LNCAP (cell line): ENCODE measurements at regions not wholly inside any gene's neighbourhood (a gene's known extent, or its start where the extent isn't known, plus 50 kb on each side); places are given as distances from the start of the nearest gene placed in this dataset.

ENCODE experiments used
- TF ChIP-seq, protein P1 (sequence below): fragments of 450-650 bp; IDR thresholded peaks from 2 replicates; pipeline ENCODE4 v1.5.1; 2017; ENCODE audit warnings: mild to moderate bottlenecking

- TF ChIP-seq, protein P1, sequence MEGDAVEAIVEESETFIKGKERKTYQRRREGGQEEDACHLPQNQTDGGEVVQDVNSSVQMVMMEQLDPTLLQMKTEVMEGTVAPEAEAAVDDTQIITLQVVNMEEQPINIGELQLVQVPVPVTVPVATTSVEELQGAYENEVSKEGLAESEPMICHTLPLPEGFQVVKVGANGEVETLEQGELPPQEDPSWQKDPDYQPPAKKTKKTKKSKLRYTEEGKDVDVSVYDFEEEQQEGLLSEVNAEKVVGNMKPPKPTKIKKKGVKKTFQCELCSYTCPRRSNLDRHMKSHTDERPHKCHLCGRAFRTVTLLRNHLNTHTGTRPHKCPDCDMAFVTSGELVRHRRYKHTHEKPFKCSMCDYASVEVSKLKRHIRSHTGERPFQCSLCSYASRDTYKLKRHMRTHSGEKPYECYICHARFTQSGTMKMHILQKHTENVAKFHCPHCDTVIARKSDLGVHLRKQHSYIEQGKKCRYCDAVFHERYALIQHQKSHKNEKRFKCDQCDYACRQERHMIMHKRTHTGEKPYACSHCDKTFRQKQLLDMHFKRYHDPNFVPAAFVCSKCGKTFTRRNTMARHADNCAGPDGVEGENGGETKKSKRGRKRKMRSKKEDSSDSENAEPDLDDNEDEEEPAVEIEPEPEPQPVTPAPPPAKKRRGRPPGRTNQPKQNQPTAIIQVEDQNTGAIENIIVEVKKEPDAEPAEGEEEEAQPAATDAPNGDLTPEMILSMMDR = no peak
These were observed 130.0 kb upstream of the BMP5 start for GRCh38 chr6:56005426-56005825.

GRCh38 chr6:56004426-56004825 lies 129.0 kb upstream of the BMP5 start:
- TF ChIP-seq, protein P1 = no peak

DNA sequence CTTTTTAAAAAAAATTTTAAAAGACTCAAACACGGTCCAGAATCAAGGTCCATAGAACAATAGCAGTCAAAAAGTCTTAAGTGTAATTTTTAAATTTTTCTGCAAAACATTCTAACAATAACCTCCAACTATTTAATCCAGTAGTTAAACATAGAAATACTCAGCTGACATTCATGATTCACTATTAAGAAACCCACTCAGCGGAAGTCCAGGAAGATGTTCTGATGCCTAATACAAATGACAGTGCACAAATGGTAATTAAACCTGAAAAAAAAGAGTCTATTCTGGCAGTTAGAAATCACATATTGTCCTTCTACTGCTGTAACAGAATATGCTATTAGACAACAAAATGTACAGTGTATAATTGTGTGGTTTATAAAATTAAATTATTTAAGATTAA lies 128.2 kb upstream of the BMP5 start:
- TF ChIP-seq, protein P1 = no peak

- TF ChIP-seq, protein P1 = no peak
These were observed 126.9 kb upstream of the BMP5 start for GRCh38 chr6:56002336-56002735.

GRCh38 chr6:55998576-55998975 lies 123.2 kb upstream of the BMP5 start:
- TF ChIP-seq, protein P1 = no peak

DNA sequence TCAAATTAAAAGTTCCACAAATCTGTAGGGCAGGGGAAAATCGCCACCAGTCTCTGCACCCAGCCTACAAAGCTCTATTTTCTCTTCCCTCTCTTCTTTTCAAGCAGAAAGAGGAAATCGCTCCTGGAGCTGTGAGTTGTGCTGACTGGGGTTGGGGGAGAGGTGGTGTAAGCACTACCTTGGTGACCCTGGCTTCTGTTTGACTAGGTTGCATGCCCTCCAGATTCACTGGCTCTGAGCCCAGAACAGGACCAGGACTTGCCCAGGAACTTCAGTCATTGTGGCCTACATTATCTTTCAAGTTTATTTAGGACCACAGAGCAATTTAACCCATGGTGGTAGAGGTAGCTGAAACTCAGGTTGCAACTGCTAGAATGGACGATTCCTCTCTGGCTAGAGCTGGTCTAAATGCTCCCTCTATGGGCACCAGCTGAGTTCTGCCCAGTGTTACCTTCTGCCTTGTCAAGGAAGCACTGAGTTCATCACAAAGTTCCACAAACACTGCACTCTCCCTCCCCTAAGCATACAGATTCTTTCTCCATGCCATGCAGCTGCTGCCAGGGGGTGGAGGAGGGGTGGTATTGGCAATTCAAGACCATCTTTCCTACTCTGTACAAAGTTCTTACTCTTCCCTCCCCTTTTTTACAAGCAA lies 122.0 kb upstream of the BMP5 start:
- TF ChIP-seq, protein P1 = no peak

DNA sequence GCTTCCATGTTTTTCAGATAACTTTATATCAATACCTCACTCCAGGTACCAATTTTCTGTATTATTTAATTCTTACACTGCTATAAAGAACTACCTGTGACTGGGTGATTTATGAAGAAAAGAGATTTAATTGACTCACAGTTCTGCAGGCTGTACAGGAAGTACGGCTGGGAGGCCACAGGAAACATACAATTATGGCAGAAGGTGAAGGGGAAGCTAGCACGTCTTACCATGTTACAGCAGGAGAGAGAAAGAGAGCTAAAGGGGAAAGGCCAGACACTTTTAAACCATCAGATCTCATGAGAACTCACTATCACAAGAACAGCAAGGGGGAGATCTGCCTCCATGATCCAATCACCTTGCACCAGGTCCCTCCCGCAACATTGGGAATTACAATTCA lies 119.1 kb upstream of the BMP5 start:
- TF ChIP-seq, protein P1 = no peak

DNA sequence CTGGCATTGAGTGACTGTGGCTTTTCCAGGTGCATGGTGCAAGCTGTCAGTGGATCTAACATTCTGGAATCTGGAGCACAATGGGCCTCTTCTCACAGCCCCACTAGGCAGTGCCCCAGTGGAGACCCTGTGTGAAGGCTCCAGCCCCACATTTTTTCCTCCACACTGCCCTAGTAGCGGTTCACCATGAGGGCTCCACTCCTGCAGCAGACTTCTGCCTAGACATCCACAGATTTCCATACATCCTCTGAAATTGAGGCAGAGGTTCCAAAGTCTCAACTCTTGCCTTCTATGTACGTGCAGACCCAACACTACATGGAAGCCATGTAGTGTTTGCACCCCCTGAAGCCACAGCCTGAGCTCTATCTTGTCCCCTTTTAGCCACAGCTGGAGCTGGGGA lies 118.0 kb upstream of the BMP5 start:
- TF ChIP-seq, protein P1 = no peak
